WTC11 (cell line): ENCODE measurements at regions not wholly inside any gene's neighbourhood (a gene's known extent, or its start where the extent isn't known, plus 50 kb on each side); places are given as distances from the start of the nearest gene placed in this dataset.
A peak's percentile ranks its signal among the peaks of the same experiment; 100 is the strongest.

ENCODE experiments used
- ATAC-seq: fragments of 200-7000 bp; cut with Tn5 transposase; 2 replicates; pipeline ENCODE4 v1.10.0; 2021; ENCODE audit warnings: mild to moderate bottlenecking, moderate library complexity
- CTCF ChIA-PET: fragments of 300-600 bp; sonication (Branson Sonifier 250); formaldehyde crosslinking; loops from one replicate; lab custom pipeline; 2021; ENCODE audit warnings: antibody characterized with exemption; lab: Charles Lee
- POLR2A ChIA-PET: fragments of 350-600 bp; sonication (Branson Sonifier 250); formaldehyde crosslinking; loops from one replicate; lab custom pipeline; 2021; ENCODE audit warnings: antibody characterized with exemption; lab: Charles Lee
- DNase-seq: peaks from one replicate; pipeline ENCODE4 v3.0.0; 2021; ENCODE audit warnings: low spot score
- H3K27ac Mint-ChIP-seq: 2 replicates; pipeline ENCODE4 v1.8.0; 2021; ENCODE audit warnings: mixed read lengths
- H3K27me3 Mint-ChIP-seq: 2 replicates; pipeline ENCODE4 v1.8.0; 2021; ENCODE audit warnings: low read depth, mild to moderate bottlenecking, moderate library complexity, mixed read lengths
- H3K36me3 Mint-ChIP-seq: 2 replicates; pipeline ENCODE4 v1.8.0; 2021; ENCODE audit warnings: mixed read lengths
- H3K4me1 Mint-ChIP-seq: 2 replicates; pipeline ENCODE4 v1.8.0; 2022; ENCODE audit warnings: mixed read lengths
- H3K4me3 Mint-ChIP-seq: 2 replicates; pipeline ENCODE4 v1.8.0; 2021; ENCODE audit warnings: mild to moderate bottlenecking, moderate library complexity, mixed read lengths
- H3K9me3 Mint-ChIP-seq: 2 replicates; pipeline ENCODE4 v1.8.0; 2021; ENCODE audit warnings: mixed read lengths
- CREM ChIP-seq: sonication (generic); formaldehyde crosslinking; IDR thresholded peaks from 2 replicates; pipeline ENCODE4 v1.8.1; 2022; ENCODE audit warnings: mild to moderate bottlenecking, missing genetic modification reagents, moderate library complexity
- E2F4 ChIP-seq: sonication (generic); formaldehyde crosslinking; IDR thresholded peaks from 2 replicates; pipeline ENCODE4 v1.8.1; 2022; ENCODE audit warnings: low read depth, mild to moderate bottlenecking, moderate library complexity, missing genetic modification reagents, borderline replicate concordance
- EMX1 ChIP-seq: fragments of 250-450 bp; sonication (Bioruptor Pico); IDR thresholded peaks from 2 replicates; pipeline ENCODE4 v1.8.0; 2021; ENCODE audit warnings: mild to moderate bottlenecking
- FOXK1 ChIP-seq: sonication (generic); formaldehyde crosslinking; IDR thresholded peaks from 2 replicates; pipeline ENCODE4 v1.8.0; 2022; ENCODE audit warnings: mild to moderate bottlenecking, moderate library complexity, missing genetic modification reagents
- GTF2I ChIP-seq: fragments of 250-450 bp; sonication (Bioruptor Pico); conservative IDR thresholded peaks from 2 replicates; pipeline ENCODE4 v1.4.0; 2021; ENCODE audit warnings: mild to moderate bottlenecking
- HMGA2 ChIP-seq: fragments of 250-450 bp; sonication (Bioruptor Pico); IDR thresholded peaks from 2 replicates; pipeline ENCODE4 v1.4.0; 2021; ENCODE audit warnings: mild to moderate bottlenecking, moderate library complexity
- IRF1 ChIP-seq: sonication (generic); formaldehyde crosslinking; IDR thresholded peaks from 2 replicates; pipeline ENCODE4 v1.8.0; 2023; ENCODE audit warnings: missing genetic modification reagents
- MXD4 ChIP-seq: fragments of 250-450 bp; sonication (Bioruptor Pico); IDR thresholded peaks from 2 replicates; pipeline ENCODE4 v1.8.0; 2021; ENCODE audit warnings: mild to moderate bottlenecking, moderate library complexity, borderline replicate concordance
- NFE2L1 ChIP-seq: sonication (generic); formaldehyde crosslinking; IDR thresholded peaks from 2 replicates; pipeline ENCODE4 v1.8.1; 2023; ENCODE audit warnings: missing genetic modification reagents
- OVOL2 ChIP-seq: fragments of 250-450 bp; sonication (Bioruptor Pico); IDR thresholded peaks from 2 replicates; pipeline ENCODE4 v1.9.0; 2021; ENCODE audit warnings: mild to moderate bottlenecking, borderline replicate concordance
- ZNF232 ChIP-seq: sonication (generic); formaldehyde crosslinking; IDR thresholded peaks from 2 replicates; pipeline ENCODE4 v1.8.0; 2022; ENCODE audit warnings: mild to moderate bottlenecking, missing genetic modification reagents
- ZNF671 ChIP-seq: fragments of 250-450 bp; sonication (Bioruptor Pico); IDR thresholded peaks from 2 replicates; pipeline ENCODE4 v1.8.0; 2021; ENCODE audit warnings: mild to moderate bottlenecking
- TF ChIP-seq, protein P1 (sequence below): fragments of 250-450 bp; sonication (Bioruptor Pico); IDR thresholded peaks from 2 replicates; pipeline ENCODE4 v2.1.2; 2022; ENCODE audit warnings: mild to moderate bottlenecking, moderate library complexity
- TF ChIP-seq, protein P2 (sequence below): sonication (generic); formaldehyde crosslinking; IDR thresholded peaks from 2 replicates; pipeline ENCODE4 v1.8.1; 2023; ENCODE audit warnings: mild to moderate bottlenecking, missing genetic modification reagents
- TF ChIP-seq, protein P3 (sequence below): fragments of 250-450 bp; sonication (Bioruptor Pico); IDR thresholded peaks from 2 replicates; pipeline ENCODE4 v1.9.0; 2021; ENCODE audit warnings: mild to moderate bottlenecking

DNA sequence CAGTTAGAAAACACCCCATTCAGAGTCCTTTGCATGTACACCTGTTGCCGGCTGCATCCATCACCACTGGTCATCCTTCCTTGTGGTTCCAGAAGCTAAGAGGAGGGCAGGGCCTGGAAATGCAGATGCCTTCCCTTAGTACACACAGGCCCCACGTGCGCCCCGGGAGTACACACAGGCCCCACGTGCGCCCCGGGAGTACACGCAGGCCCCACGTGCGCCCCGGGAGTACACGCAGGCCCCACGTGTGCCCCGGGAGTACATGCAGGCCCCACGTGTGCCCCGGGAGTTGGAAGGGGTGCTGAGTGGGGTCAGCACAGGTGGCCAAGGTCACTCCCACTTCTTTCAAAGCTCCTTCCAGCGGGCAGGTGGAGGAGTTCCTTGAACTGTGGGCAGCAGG lies 1141.9 kb downstream of the BRD1 start:
- ChIA-PET POLR2A (no interaction called here), CTCF (no interaction called here)
- no peak for ATAC-seq
- DNase-seq = no peak
- peaks cover 20% of the 10 kb centered on the region for H3K4me1 Mint-ChIP-seq
- H3K4me3 Mint-ChIP-seq = no peak overlapping the region
- peaks cover 10% of the 10 kb centered on the region for H3K9me3 Mint-ChIP-seq
- TF ChIP-seq CREM (no peak), ZNF232 (CRISPR knock-in tag) (no peak)
- TF ChIP-seq, protein P1, sequence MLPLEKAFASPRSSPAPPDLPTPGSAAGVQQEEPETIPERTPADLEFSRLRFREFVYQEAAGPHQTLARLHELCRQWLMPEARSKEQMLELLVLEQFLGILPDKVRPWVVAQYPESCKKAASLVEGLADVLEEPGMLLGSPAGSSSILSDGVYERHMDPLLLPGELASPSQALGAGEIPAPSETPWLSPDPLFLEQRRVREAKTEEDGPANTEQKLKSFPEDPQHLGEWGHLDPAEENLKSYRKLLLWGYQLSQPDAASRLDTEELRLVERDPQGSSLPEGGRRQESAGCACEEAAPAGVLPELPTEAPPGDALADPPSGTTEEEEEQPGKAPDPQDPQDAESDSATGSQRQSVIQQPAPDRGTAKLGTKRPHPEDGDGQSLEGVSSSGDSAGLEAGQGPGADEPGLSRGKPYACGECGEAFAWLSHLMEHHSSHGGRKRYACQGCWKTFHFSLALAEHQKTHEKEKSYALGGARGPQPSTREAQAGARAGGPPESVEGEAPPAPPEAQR = no peak
- no peaks in the 10 kb centered on the region for H3K27me3 Mint-ChIP-seq
- no peaks in the 10 kb centered on the region for H3K36me3 Mint-ChIP-seq
- no peak overlapping the region for H3K27ac Mint-ChIP-seq

DNA sequence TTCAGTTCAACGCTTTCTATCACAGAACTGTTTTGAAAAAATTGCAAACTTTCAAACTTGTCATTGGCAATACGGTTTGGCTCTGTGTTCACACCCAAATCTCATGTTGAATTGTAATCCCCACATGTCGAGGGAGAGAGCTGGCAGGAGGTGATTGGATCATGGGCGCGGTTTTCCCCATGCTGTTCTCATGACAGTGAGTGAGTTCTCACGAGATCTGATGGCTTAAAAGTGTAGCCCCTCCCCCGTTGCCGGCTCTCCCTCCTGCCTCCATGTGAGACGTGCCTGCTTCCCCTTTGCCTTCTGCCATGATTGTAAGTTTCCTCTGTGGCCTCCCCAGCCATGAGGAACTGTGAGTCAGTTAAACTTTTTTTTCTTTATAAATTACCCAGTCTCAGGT lies 1144.0 kb downstream of the BRD1 start:
- no peak overlapping the region for H3K27ac Mint-ChIP-seq
- no peaks in the 10 kb centered on the region for H3K36me3 Mint-ChIP-seq
- ATAC-seq (no peak), DNase-seq (no peak)
- ChIA-PET CTCF (no interaction called here), POLR2A (no interaction called here)
- no peaks in the 10 kb centered on the region for H3K27me3 Mint-ChIP-seq
- H3K4me3 Mint-ChIP-seq = no peak overlapping the region
- H3K4me1 Mint-ChIP-seq = peaks cover 20% of the 10 kb centered on the region
- no peak for TF ChIP-seq OVOL2 (CRISPR knock-in tag)
- no peak for TF ChIP-seq E2F4 (CRISPR knock-in tag)
- TF ChIP-seq, protein P1 = no peak
- TF ChIP-seq HMGA2 (CRISPR knock-in tag) = no peak
- TF ChIP-seq, protein P2, sequence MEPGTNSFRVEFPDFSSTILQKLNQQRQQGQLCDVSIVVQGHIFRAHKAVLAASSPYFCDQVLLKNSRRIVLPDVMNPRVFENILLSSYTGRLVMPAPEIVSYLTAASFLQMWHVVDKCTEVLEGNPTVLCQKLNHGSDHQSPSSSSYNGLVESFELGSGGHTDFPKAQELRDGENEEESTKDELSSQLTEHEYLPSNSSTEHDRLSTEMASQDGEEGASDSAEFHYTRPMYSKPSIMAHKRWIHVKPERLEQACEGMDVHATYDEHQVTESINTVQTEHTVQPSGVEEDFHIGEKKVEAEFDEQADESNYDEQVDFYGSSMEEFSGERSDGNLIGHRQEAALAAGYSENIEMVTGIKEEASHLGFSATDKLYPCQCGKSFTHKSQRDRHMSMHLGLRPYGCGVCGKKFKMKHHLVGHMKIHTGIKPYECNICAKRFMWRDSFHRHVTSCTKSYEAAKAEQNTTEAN = no peak
- H3K9me3 Mint-ChIP-seq = peaks cover 10% of the 10 kb centered on the region

DNA sequence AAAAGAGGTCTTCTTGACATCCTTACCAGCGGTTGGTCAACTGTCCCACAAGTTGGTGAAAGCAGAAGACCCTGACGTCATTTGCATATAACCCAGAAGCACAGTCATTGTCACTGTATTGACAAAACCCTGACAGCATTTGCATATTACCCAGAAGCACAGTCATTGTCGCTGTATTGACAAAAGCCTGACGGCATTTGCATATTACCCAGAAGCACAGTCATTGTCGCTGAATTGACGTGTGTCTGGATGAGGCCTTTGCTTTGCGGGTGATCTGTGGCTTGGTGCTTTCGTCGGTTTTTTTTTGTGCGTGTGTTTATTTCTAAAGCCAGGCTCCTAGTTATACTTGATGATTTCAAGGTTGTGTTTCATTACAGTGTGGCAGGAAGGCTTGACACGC lies 1145.2 kb downstream of the BRD1 start:
- ChIA-PET POLR2A (no interaction called here), CTCF (no interaction called here)
- peak overlapping the region; percentile 72; the same call in 1 of the 2 replicates for H3K27ac Mint-ChIP-seq
- ATAC-seq = no peak
- H3K36me3 Mint-ChIP-seq = no peaks in the 10 kb centered on the region
- H3K9me3 Mint-ChIP-seq = peaks cover 10% of the 10 kb centered on the region
- TF ChIP-seq, protein P2 = no peak
- TF ChIP-seq GTF2I (CRISPR knock-in tag) = no peak
- no peak for TF ChIP-seq FOXK1 (CRISPR knock-in tag)
- TF ChIP-seq ZNF671 (CRISPR knock-in tag) = no peak
- no peak for TF ChIP-seq EMX1
- TF ChIP-seq NFE2L1 (CRISPR knock-in tag) = no peak
- TF ChIP-seq E2F4 (CRISPR knock-in tag) = no peak
- TF ChIP-seq, protein P3, sequence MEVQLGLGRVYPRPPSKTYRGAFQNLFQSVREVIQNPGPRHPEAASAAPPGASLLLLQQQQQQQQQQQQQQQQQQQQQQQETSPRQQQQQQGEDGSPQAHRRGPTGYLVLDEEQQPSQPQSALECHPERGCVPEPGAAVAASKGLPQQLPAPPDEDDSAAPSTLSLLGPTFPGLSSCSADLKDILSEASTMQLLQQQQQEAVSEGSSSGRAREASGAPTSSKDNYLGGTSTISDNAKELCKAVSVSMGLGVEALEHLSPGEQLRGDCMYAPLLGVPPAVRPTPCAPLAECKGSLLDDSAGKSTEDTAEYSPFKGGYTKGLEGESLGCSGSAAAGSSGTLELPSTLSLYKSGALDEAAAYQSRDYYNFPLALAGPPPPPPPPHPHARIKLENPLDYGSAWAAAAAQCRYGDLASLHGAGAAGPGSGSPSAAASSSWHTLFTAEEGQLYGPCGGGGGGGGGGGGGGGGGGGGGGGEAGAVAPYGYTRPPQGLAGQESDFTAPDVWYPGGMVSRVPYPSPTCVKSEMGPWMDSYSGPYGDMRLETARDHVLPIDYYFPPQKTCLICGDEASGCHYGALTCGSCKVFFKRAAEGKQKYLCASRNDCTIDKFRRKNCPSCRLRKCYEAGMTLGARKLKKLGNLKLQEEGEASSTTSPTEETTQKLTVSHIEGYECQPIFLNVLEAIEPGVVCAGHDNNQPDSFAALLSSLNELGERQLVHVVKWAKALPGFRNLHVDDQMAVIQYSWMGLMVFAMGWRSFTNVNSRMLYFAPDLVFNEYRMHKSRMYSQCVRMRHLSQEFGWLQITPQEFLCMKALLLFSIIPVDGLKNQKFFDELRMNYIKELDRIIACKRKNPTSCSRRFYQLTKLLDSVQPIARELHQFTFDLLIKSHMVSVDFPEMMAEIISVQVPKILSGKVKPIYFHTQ (CRISPR knock-in tag) = no peak
- no peak for TF ChIP-seq MXD4
- no peak for TF ChIP-seq IRF1 (CRISPR knock-in tag)
- H3K27me3 Mint-ChIP-seq = no peaks in the 10 kb centered on the region
- no peak for DNase-seq
- H3K4me1 Mint-ChIP-seq = peaks cover 24% of the 10 kb centered on the region
- no peak overlapping the region for H3K4me3 Mint-ChIP-seq
